Breast epithelium (tissue), 4 donors: ENCODE measurements at regions not wholly inside any gene's neighbourhood (a gene's known extent, or its start where the extent isn't known, plus 50 kb on each side); places are given as distances from the start of the nearest gene placed in this dataset.
A peak's percentile ranks its signal among the peaks of the same experiment; 100 is the strongest.

Experiments used
- DNase-seq, 2 donors: peaks; one replicate each; pipeline ENCODE4 v3.0.0-alpha.2; 2019; ENCODE audit warnings: low spot score in 2 of 2
- H3K27ac ChIP-seq, 2 donors: fragments of 200-600 bp; sonication (generic) in 1 of 2; one replicate each; pipeline ENCODE4 v1.5.1; 2016 to 2019; ENCODE audit warnings: mild to moderate bottlenecking in 1 of 2
- H3K27me3 ChIP-seq, 2 donors: fragments of 200-600 bp; sonication (generic) in 1 of 2; one replicate each; pipeline versions ENCODE4 v1.5.1 to v1.6.0; 2017 to 2019; ENCODE audit warnings: control low read depth in 1 of 2, mild to moderate bottlenecking in 1 of 2
- H3K36me3 ChIP-seq: fragments of 200-600 bp; one replicate; pipeline ENCODE4 v1.5.1; 2019
- H3K4me1 ChIP-seq, 2 donors: fragments of 200-600 bp; sonication (generic); one replicate each; pipeline ENCODE4 v1.5.1; 2016 to 2019; ENCODE audit warnings: control low read depth in 1 of 2
- H3K4me3 ChIP-seq, 3 donors: fragments of 200-600 bp; sonication (generic); 1 replicate in 2 of 3; 2 replicates in 1 of 3; pipeline ENCODE4 v1.5.1; 2016 to 2019; ENCODE audit warnings: mild to moderate bottlenecking in 3 of 3, moderate library complexity in 2 of 3
- H3K9me3 ChIP-seq, 2 donors: fragments of 200-600 bp; sonication (generic) in 1 of 2; one replicate each; pipeline ENCODE4 v1.5.1; 2016 to 2019; ENCODE audit warnings: control low read depth in 1 of 2
- CTCF ChIP-seq, 3 donors: fragments of 450-650 bp; IDR thresholded peaks; one replicate each; pipeline ENCODE4 v1.5.1; 2016 to 2017; ENCODE audit warnings: antibody characterized with exemption in 3 of 3, mild to moderate bottlenecking in 3 of 3, moderate library complexity in 3 of 3
- POLR2A ChIP-seq: fragments of 450-650 bp; IDR thresholded peaks from one replicate; pipeline ENCODE4 v1.6.1; 2016; ENCODE audit warnings: antibody characterized with exemption, mild to moderate bottlenecking, moderate library complexity
- POLR2AphosphoS5 ChIP-seq, 3 donors: sonication (generic); formaldehyde crosslinking; IDR thresholded peaks; one replicate each; pipeline ENCODE4 v1.6.1; 2017; ENCODE audit warnings: antibody characterized with exemption in 3 of 3
- intact Hi-C: fragments of 100-400 bp; cut with DNase I; formaldehyde crosslinking; loops from one replicate; pipeline ENCODE4 v1.15.1; 2023; ENCODE audit warnings: low total_unique reads

GRCh38 chr9:106637486-106637885, 225.5 kb upstream of the ZNF462 start:
- no peaks in the 10 kb centered on the region for H3K27me3 ChIP-seq
- no peaks in the 10 kb centered on the region for H3K4me1 ChIP-seq
- no peak for DNase-seq
- no peaks in the 10 kb centered on the region for H3K36me3 ChIP-seq
- intact Hi-C loops, result no loop called here
- no peak overlapping the region for H3K27ac ChIP-seq
- H3K4me3 ChIP-seq, result no peak overlapping the region
- no peak for TF ChIP-seq CTCF (IDR thresholded peaks at IDR 0.05)
- no peak for TF ChIP-seq POLR2A
- no peak for TF ChIP-seq POLR2AphosphoS5 (IDR thresholded peaks at IDR 0.05)
- H3K9me3 ChIP-seq, result no peaks in the 10 kb centered on the region

- Histone ChIP-seq H3K4me1 (no peaks in the 10 kb centered on the region), H3K27ac (no peak overlapping the region), H3K9me3 (no peaks in the 10 kb centered on the region), H3K27me3 (no peaks in the 10 kb centered on the region), H3K36me3 (no peaks in the 10 kb centered on the region), H3K4me3 (no peak overlapping the region)
- no peak for TF ChIP-seq POLR2AphosphoS5 (IDR thresholded peaks at IDR 0.05)
- TF ChIP-seq CTCF (IDR thresholded peaks at IDR 0.05), result no peak
- no peak for TF ChIP-seq POLR2A
- intact Hi-C loops, result no loop called here
- DNase-seq, result no peak
Measured at GRCh38 chr9:106639873-106640568, 222.9 kb upstream of the ZNF462 start.

- H3K27me3 ChIP-seq, result no peaks in the 10 kb centered on the region
- no peaks in the 10 kb centered on the region for H3K4me1 ChIP-seq
- DNase-seq, result no peak
- no peaks in the 10 kb centered on the region for H3K36me3 ChIP-seq
- no peak for TF ChIP-seq CTCF (IDR thresholded peaks at IDR 0.05)
- no peak for TF ChIP-seq POLR2A
- TF ChIP-seq POLR2AphosphoS5 (IDR thresholded peaks at IDR 0.05), result no peak
- no peaks in the 10 kb centered on the region for H3K9me3 ChIP-seq
- intact Hi-C loops, result no loop called here
- H3K4me3 ChIP-seq, result no peak overlapping the region
- no peak overlapping the region for H3K27ac ChIP-seq
Measured at GRCh38 chr9:106643211-106643930, 219.6 kb upstream of the ZNF462 start.

GRCh38 chr9:106644661-106645060, 218.3 kb upstream of the ZNF462 start:
- H3K9me3 ChIP-seq, result no peaks in the 10 kb centered on the region
- no peaks in the 10 kb centered on the region for H3K4me1 ChIP-seq
- H3K4me3 ChIP-seq, result no peak overlapping the region
- intact Hi-C loops, result no loop called here
- TF ChIP-seq CTCF (IDR thresholded peaks at IDR 0.05) (no peak), POLR2AphosphoS5 (IDR thresholded peaks at IDR 0.05) (no peak), POLR2A (no peak)
- H3K27ac ChIP-seq, result no peak overlapping the region
- H3K36me3 ChIP-seq, result no peaks in the 10 kb centered on the region
- no peak for DNase-seq
- no peaks in the 10 kb centered on the region for H3K27me3 ChIP-seq

- Histone ChIP-seq H3K27me3 (no peaks in the 10 kb centered on the region), H3K9me3 (no peaks in the 10 kb centered on the region), H3K4me3 (no peak overlapping the region), H3K4me1 (no peaks in the 10 kb centered on the region), H3K27ac (no peak overlapping the region), H3K36me3 (no peaks in the 10 kb centered on the region)
- no peak for TF ChIP-seq POLR2A
- no peak for TF ChIP-seq POLR2AphosphoS5 (IDR thresholded peaks at IDR 0.05)
- TF ChIP-seq CTCF (IDR thresholded peaks at IDR 0.05), result peak in 1 of 3 donors; percentile 17
- no peak for DNase-seq
- intact Hi-C loops, result no loop called here
Measured at GRCh38 chr9:106648799-106649198, 214.2 kb upstream of the ZNF462 start.
